Activated CD4-positive, alpha-beta T cell treated with anti-CD3 and anti-CD28 coated beads, Interleukin-2, Interleukin-6, amounts not matched to agents 100 ng/mL and 50 ng/mL, durations not matched to agents 16 hours and 8 hours (primary cell): ENCODE measurements at regions not wholly inside any gene's neighbourhood (a gene's known extent, or its start where the extent isn't known, plus 50 kb on each side); places are given as distances from the start of the nearest gene placed in this dataset.

Experiments used
- DNase-seq: peaks from one replicate; pipeline ENCODE4 v3.0.0-alpha.2; 2020

GRCh38 chr2:12032975-12033374 lies 286.5 kb downstream of the LPIN1 start:
- no peak for DNase-seq

DNA sequence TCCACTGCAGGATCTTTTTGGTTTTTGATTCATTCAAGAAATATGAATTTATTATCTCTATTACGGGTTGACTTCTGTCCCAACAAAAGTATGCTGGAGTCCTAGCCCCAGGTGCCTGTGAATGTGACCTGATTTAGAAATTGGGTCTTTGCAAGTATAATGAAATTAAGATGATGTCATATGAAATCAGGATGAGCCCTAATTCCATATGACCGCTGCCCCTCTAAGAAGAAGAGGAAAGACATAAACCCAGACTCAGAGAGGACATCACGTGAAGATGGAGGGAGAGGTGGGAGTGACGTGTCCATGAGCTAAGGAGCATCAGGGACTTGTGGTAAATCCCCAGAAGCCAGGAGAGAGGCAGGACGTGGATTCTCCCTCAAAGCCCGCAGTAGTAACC lies 287.1 kb downstream of the LPIN1 start:
- DNase-seq: no peak

DNA sequence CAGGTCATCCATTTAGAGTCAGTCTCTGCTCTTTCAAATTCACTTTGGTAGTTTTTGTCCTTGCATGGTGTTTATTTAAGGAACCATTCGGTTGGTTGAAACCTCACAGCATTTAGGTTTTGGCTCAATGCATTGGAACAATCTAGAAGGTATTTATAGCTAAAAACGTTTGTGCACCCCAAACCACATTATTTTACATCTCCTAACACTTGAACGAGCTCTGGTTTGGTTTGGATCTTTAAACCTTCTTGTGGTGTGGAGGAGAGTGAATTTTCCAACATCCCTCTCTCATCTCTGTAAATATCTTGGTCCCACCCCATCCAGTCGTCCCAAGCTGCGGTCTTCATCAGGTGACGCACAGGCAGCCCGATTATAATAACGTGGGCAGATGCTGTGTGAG lies 287.9 kb downstream of the LPIN1 start:
- no peak for DNase-seq

- no peak for DNase-seq
Measured at GRCh38 chr2:12035029-12035720, 288.7 kb downstream of the LPIN1 start.

GRCh38 chr2:12035956-12036639 lies 289.7 kb downstream of the LPIN1 start:
- no peak for DNase-seq

DNA sequence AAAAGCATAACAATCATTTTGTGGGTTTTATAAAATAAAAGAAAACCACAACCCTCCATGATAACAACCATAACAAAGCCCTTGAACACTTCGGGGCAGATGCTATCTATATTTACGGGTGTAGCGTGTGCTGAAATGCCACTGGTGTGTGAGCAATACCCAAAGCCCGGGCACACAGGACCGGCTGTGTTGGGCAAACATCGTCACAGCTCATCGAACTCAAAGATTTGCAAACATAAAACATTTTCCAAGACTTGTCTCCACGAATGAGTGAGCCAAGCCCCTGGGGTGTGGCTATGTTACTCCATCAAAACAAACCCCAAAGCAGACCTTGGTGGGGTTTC lies 290.2 kb downstream of the LPIN1 start:
- DNase-seq: no peak

DNA sequence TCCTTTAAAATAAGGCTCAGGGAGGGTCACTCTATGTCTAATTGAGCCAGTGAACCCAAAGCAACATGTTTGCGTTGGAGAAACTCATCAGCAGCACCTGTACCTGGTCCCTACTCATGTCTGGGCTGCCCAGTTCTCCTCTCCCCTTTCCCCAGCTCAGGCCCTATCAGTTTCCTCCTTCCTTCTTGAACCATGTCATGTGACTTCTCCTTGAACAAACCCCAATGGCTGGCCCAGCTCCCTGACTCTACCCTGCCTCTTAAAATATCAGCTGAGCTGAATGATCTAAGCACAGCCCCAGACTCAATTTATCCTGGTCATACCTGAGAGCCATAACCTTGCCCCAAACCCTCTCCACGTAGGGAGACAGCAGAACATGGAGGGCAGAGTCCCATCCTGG lies 290.9 kb downstream of the LPIN1 start:
- DNase-seq: no peak

- DNase-seq: no peak
Measured at GRCh38 chr2:12041236-12041635, 294.8 kb downstream of the LPIN1 start.

DNA sequence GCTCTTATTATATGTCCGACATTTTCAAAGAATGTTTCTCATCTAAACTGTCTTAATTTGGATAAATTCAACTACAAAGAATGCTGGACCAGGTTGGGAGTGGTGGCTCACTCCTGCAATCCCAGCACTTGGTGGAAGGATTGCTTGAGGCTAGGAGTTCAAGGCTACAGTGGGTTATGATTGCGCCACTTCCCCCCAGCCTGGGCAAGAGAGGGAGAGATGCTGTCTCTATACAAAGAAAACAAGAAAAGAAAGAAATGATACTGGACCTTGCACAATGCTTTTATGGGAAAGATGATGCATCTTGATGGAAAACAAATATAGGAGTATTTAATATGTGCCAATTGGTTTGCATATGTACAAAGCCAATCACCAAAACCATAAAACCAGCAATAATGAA lies 296.7 kb downstream of the LPIN1 start:
- DNase-seq: no peak

GRCh38 chr2:12044857-12045256 lies 298.4 kb downstream of the LPIN1 start:
- no peak for DNase-seq

DNA sequence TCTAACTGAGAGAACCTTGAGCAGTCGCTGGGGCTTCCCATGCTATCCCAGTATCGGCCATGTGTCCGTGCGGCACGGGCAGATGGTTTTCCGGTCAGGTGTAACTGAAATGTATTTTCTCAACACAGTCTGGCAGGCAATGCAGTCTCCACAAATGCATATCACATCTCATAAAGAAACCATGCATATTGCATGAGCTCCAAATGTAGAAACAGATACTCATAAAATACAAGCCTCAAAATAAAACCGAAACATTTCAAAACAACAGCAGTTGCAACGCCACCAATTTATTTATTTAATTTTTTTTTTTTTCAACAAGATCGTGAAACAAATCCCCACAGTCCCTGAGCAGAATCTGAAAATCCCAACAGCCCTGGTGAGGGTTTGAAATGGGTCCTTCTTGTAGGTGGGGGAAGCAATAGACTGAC lies 299.4 kb downstream of the LPIN1 start:
- no peak for DNase-seq

- DNase-seq: no peak
Measured at GRCh38 chr2:12046641-12047040, 300.2 kb downstream of the LPIN1 start.

- DNase-seq: no peak
Measured at GRCh38 chr2:12047761-12048160, 301.3 kb downstream of the LPIN1 start.

DNA sequence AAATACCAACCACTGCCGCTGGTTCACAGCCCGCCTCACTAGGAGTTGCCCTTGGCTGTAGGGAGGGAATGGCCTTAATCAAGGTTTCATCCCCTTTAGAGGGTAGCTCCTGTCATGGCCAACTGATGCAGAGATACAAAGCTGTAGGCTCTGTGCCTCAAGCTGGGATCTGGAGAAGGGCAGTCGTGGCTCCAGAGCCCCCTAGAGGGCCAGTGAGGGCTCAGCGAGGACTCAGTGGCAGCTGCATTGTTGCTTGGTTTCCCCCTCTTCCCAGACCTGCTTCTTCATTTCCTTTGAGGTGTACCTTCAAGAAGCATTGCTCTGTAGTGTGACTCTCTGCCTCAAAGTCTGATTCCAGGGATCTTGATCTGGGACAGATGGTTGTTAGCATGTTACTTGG lies 302.1 kb downstream of the LPIN1 start:
- DNase-seq: no peak

GRCh38 chr2:12050396-12050795 lies 304.0 kb downstream of the LPIN1 start:
- DNase-seq: no peak

- DNase-seq: no peak
Measured at GRCh38 chr2:12051831-12052230, 305.4 kb downstream of the LPIN1 start.

- DNase-seq: no peak
Measured at GRCh38 chr2:12052796-12053195, 306.4 kb downstream of the LPIN1 start.

DNA sequence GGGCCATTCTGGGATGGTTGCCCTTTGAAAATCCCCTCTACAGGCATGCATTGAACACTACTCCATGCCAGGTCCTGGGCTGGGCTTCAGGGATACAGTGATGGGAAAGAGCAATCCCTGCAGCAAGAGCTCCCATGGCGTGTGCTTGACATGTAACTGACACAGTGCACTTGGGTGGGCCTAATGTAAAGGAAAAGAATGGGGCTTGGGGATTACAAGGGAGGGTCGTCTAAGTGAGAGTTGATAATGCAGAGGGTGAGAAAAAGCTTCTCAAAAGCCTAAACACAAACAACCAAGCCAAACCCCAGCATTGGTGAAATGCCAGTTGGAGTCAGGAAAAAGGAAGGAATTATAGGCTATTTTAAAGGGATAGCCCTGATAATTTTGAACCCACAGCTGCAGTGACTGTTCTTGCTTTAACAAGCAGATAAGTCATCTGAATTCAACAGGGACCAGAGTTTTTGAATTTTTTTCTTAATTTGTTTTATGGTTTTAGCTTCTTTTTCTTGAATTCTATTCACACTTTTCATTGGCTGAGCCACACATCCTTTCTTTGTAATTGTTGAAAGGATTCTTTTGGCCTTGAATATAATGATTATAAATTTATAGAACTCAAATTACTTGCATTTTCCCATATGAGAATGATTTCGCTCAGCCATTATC lies 308.7 kb downstream of the LPIN1 start:
- no peak for DNase-seq

GRCh38 chr2:12057436-12058166 lies 311.2 kb downstream of the LPIN1 start:
- peak; percentile 13 for DNase-seq

DNA sequence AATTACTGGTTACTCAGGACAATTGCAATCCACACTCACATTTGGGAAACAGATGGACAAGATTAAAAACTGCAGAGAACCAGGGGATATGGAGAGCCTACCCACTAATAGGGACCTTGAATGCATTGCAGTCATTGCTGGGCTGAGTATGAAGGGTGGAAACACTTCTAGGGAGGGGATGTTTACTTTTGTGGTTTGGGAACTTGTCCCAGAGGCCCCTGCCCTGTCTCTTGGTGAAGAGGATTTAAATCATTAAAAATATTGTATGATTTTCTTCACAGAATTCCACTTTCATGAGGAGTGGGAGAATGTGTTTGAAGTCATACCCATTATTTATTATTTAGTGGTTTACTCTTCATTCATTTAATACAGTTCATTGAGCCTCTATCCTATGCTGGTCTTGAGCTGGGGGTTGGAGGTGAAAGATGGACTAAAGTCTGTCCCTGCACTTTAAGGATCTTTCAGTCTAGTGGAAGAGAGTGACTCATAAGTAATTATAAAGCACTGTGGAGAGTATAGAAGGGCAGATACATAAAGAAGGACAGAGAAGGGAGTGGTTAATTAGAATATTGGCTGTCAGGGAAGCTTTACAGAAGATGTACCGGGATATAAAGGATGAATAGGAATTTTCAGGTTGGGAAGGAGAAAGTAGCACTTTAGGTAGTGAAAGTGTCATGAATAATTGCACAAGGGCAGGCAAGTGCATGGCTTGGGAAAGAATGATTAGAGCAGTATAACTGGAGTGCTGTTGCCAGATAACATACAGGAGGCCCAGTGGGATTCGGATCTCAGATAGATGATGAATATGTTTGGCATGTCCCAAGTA lies 313.4 kb downstream of the LPIN1 start:
- DNase-seq: no peak

DNA sequence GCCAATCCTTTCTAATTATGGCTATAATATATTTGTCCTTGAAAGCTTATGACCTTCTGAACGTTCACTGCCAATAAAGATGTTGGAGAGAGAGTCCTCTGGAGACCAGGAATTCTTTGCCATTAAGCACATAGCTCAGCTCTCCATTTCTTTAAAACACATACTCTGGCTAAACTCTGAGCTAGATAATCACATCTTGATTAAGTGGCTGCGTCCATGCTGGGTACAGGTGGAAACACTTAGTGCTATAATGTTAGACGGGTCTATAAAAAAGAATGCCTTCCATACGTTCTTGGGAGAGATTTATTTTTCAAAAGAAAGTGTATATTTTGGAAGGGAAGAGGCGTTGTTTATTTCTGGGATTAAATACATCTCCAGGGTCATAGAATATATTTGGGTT lies 314.5 kb downstream of the LPIN1 start:
- no peak for DNase-seq

GRCh38 chr2:12061286-12062052 lies 315.0 kb downstream of the LPIN1 start:
- DNase-seq: no peak
